GM19240 (cell line): ENCODE measurements at regions not wholly inside any gene's neighbourhood (a gene's known extent, or its start where the extent isn't known, plus 50 kb on each side); places are given as distances from the start of the nearest gene placed in this dataset.

Source experiments
- DNase-seq: peaks from one replicate; pipeline ENCODE4 v3.0.0; 2011; ENCODE audit warnings: low spot score; ENCODE audit not compliant: insufficient read length

DNA sequence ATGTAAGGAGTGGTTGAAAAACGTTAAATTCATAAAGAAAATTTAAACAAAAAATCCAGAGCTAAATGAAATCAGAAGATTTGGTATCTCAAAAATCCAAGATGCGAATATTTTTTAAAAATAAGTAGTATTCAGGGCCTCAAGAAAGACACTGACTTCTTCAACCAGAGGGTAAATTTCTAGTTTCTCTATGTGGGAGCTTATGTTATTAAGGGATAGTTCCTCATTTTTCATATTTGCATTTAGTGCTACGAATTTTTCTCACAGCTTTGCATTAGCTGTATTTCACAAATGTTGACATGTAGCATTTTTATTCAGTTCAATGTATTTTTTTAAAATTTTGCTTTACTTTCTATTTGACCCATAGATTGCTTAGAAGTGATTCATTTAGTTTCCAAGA lies 454.7 kb downstream of the CBLN2 start:
- no peak for DNase-seq

DNA sequence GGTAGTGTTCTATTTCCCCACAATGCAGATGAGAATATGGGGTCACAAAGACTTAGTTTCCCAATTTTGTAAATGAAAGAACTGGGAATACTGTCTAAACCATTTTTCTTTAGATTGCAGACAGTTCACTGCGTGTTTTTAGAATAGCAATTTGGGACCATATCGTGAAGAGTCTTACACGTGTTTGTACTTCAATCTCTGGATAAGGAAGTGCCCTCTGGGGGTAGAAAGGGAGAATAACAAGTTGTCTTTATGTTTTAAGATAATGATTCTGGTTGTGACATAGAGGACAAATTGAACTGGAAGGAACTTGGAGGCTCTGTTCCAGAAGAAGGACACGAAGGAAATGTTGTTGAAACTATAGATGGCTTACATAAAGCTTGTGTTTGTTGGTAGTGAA lies 457.7 kb downstream of the CBLN2 start:
- no peak for DNase-seq

DNA sequence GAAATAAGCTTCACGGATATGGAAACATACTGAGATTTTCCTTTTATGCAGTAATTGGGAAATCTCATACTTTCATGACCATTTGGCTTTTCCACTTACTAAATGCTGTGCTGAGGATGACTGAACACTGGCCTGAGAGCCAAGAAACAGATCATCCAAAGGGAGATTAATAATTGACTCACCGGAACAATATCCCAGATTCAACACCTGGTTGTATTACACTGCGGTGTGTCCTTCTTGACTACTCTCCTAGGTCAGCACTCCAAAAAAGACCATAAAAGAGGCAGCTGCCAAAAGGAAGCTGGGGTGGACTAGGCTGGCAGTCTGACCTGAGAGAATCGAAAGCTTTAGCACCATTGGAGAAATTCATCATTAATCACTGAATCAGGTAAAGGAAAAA lies 469.1 kb downstream of the CBLN2 start:
- no peak for DNase-seq

DNA sequence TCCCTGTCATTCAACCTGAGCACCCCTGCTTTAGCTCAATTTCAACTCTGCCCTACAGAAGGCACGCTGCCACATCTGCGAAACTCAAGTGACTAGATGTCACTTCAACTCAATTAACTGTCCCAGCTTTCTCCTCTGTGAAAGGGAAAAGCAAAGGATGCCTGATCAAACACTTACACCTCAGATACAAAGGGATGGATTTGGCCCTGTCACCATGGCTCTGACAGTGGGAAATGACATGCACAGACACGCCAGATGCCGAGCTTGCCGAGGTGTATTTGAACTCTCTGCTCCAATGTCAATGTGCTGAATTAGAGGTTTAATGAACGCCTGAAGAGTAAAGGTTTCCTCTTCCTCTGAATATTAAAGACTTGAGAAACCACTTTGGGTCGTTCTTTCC lies 481.1 kb downstream of the CBLN2 start:
- no peak for DNase-seq

DNA sequence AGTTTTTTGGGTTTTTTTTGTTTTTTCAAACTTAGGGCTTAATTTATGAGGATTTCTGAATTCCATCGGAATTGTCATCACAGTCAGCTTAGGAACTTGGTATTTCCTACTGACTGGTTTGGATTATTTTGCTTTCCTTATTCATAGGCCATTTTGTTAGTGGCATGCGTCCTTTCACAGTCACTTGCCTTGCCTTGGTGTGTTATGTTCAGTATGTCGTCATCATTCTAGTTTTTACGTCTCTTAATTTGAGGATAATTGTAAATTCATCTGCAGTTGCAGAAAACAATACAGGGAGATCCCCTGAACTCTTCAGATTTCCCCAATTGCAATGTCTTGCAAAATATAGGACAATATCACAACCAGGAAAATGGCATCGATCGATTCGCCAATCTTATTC lies 485.3 kb downstream of the CBLN2 start:
- no peak for DNase-seq

DNA sequence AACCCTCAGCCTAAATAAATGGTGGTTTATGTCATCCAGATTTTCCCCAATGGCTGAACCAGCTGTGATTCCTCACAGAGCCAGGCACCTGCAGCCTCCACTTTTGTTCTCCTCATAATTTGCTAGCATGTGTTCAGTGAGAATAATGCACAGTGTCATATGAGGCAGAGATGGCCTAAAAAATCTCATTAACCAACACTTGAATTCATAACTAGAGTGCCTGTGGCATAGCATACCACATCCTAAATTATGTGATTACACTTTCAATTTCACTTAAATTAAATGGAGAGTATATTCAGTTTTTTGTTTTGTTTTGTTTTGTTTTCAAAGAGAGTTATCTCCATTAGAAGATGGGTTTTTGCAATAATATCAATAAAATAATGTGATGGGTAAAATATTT lies 488.0 kb downstream of the CBLN2 start:
- no peak for DNase-seq

DNA sequence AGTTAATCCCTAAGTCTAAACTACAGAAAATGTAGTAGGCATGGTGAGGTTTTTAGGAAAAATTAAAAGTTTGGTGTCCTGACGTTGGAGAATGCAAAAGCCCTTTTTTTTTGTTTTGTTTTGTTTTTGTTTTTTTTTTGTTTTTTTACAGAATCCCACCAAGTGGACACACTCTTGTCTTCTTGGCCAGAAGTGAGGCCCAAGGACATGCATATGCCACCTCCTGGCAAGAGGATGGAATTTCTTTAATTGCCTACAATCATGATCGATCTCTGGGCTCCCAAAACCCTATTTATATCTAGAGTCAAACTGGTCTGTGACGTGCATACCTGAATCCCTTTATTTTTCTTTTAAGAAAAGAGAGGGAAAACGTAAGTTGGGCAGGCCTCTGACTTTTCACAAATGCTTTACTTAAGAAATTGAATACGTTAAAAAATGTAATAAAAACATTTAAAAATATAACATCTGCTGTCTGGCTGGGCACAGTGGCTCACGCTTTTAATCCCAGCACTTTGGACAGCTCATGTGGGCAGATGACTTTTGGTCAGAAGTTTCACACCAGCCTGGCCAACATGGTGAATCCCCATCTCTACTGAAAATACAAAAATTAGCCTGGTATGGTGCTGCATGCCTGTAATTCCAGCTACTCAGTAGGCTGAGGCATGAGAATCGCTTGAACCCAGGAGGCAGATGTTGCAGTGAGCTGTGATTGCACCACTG lies 502.7 kb downstream of the CBLN2 start:
- no peak for DNase-seq

DNA sequence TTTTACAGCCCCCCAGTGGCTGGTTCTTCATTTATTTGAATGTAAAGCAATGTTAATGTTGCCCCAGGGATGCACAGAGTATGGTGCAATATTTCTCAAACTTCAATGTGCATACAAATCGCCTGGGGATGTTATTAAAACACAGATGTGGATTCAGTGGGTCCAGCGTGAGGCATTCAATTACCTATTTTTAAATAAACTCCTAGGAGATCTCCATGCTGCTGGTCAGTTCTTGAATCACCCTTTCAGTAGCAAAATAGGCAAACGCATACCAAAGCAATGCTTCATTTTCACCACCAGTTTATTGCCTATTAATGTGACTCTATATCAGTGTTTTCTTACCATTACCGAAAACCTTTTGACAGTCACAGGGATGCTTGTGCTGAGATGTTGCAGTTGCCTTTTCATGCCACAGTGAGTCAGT lies 530.7 kb downstream of the CBLN2 start:
- DNase-seq: no peak

DNA sequence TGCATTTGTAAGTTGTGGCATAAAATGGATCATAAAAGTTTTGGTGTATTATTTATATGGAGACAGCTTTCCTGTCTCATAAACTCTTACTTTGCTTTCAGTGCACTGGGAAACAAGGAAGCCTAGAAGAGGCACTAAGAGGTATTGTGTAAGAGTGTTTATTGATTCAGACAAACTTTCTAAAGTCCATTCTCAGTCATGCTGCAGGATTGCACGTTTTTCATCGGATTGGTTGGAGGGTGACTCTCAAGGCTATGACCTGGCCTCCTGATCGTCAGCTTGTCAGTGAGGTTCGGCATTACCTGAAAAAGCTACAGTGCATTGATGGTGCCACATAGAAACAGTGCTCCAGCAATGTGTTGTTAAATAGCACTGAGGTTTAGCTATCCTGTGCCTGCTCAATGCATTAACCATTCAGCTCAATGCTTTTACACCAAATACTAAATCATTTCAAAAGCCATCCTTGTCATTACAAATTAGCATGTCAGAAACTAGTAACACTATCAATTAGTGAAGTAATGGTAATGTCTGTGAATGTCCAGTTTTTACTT lies 545.5 kb downstream of the CBLN2 start:
- DNase-seq: no peak

DNA sequence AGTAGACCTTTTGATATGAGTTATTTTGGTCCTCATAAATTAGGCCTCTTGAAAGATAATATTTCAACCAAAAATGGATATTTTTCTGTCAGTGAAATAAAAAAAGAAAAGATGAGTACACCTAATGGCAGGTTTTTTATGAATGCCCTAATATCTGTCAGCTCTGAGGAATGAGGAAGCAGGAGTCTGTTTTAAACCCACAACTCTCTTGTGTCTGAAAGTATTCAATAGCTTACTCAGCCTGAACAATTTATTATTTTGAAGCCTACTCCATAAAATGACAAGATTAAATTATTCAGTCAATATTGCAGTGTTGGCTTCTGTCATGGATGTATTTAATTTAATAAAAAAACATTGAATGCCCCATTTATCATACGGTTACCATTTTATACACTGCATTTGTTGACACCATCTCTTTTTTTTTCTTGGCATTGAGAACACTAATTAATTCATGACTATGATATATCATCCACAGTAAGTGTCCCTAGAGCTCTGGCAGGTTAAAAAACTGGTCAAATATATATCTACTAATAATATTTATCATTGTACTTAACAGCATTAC lies 548.2 kb downstream of the CBLN2 start:
- no peak for DNase-seq

DNA sequence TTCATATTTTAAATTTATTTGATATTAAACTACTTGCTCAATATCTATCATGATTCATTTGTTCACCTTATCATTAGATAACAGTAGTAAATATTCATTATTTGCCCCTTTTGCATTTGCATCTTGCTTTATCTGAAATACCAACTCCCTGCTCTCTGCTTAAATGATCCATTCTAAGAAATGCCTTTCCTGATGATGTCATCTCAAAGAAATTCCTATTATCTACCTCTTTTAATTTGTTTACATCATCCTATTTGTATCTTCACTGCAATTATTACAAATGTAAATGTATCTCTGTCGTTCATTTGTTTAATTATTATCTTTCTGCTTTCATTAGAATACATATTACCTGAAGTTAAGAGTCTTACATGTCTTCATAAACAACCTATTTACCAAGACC lies 549.9 kb downstream of the CBLN2 start:
- no peak for DNase-seq

DNA sequence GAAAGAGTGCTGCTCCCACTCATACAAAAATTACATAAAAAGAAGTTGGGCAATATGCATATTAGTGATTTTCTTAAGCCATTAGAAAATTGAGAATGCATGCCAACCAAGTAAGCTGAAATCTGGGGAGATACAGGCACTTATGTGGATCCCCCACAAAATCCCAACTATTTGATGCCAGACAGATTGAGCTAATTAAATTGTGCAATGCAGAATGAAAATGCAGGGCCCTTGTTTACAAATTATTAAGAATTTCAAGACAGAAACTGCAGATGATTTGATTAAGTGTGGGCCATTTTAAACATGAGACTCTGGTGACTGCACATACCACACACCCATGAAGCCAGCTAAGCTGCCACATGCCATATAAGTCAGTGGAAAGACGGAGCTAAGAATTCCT lies 554.5 kb downstream of the CBLN2 start:
- no peak for DNase-seq

DNA sequence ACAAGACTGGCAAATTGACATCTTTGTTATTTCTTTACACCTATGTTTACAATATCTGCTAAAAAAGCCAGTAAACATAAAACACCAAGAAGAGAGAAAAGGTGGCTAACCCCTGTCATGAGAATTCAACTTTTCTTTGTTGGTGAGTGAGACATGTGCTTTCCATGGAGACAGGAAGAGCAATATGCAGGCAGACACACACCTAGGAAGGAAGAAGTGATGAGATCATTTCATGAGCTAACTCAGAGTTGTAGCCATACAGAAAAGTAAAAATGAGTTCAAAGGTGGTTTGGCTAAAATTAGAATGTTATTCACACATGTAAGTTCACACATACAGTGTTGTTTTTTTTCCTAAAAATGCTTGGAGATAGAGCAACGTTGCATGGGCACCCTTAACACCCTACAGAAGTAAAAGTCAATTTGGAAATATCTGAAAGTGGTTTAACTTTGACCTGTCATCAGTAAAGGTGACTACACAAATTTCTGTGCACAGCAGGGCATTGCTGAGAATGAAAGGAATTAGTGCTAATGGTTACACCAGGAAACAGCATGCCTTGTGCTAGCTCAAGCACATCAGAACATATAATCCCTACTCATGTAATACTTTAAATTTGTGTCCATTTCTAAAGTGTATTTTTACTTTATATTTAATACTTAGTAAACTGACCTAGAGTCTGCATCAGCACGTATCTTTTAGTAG lies 557.6 kb downstream of the CBLN2 start:
- DNase-seq: no peak

DNA sequence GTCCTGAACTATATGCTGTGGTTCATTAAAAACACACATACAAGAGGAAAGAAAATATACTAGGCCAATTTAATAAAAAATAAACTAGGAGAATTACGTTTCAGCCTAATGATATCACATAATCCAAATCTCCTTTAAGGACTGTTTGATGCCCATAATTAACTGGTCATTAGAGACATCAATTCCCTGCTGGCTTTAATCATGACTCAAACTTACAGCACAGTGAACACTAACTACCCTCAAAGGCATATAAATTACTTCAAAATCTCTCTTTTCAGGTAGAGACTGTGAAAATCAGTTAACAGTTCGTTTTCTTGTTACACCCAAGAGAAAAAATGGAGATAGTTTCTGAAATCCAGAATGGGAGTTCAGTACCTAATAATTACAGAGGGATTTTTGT lies 567.4 kb downstream of the CBLN2 start:
- DNase-seq: no peak

DNA sequence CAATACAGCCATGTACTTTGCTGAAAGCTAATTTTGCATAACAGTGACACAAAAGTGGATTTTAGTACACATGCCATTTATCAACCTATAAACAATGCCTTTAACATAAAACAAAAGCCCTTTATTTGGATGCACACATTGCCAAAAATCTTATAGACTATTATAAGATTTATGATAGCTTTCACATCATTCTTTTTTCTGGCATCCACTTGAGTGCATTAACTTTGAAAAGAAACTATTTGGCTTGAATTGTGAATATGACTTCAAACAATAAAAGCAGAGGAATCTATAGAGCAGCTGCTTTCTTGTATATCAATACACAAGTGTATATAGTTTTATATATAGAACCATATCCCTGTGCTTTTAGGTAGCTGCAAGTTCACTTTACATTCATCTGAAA lies 577.4 kb downstream of the CBLN2 start:
- DNase-seq: no peak

DNA sequence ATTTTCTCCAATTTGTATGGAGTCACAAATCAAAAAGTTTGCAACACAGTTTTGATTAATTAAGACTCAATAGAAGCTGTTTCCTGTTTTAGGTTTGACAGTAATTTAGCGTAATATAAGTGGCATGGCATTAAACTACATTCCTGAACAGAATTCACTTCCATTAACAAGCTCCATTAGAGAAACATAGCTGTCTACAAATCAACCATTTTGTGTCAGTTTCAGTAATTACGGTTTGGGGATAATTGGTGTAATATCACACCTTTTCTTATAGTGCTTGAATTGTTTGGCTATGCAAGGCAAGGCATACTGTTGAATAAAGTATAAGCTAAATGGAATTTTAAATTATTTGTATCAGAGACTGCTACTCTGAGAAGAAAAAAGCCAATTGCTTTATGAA lies 585.5 kb downstream of the CBLN2 start:
- no peak for DNase-seq

DNA sequence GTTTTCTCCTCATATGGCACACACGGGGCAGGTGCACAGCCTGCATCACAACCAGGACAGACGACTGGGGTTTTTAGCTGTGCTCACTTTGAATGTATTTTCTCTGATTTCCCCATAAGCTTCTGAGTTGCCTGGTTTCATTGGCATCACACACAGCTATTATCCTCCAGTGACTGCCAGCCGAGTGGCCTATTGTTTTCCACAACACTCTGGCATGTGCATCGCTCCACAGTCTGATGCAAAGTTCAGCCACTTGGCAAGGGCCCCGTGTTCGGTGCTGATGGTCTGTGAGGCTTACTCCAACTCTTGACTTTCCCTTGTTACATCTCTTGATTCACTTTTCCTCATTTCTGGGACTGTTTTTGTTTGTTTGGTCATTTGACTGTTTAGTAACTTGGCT lies 593.1 kb downstream of the CBLN2 start:
- no peak for DNase-seq

DNA sequence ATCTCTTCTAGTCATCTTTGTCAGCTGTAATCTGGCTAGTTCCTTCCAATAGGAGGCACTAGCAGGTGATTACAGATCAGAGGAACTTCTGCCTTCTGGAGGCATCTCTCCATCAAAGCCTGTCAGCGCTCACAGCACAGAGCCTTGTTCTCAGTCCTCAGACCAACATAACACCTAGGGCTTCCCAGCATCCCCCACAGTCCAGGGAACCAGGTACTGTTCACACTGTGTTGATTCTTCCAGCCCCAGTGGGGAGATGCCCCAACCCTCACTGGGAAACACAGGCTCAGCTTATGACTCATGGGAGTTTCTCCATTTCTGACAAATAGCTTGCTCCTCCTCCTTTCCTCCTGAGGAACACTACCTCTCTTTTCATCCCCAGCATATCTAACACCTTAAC lies 601.7 kb downstream of the CBLN2 start:
- no peak for DNase-seq

DNA sequence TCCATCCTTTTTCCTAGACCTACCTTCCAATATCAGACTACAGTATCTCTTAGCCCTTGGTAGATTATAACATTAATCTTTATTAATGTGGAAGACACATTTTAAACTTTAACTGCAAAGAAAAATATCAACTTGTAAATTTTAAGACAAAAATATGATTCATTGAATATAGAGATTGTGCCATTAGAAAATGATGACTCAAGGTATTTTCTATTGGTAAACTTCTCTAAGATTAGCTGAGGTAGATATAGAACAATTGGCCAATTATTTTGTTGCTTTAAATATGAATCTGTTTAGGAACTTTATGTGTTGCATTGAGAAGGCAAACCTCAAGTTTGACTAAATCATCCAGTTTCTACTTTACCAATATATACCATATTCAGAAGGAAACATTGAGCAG lies 604.7 kb downstream of the CBLN2 start:
- DNase-seq: no peak

DNA sequence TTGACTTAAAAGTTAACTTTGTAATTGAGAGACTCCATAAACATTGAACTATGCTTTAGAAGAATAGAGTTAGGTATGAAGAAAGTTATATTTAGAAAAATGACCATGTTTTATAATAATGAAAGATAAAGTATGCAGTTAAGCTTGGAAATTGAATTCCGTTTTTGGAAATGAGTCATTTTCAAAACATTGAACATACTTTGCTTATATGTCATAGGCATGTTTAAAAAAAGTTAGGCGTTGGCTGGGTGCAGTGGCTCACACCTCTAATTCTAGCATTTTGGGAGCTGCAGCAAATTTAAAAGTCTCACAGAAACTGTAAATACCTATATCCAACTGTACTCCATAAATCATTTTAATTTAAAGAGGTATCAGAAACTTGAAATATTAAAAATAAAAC lies 607.4 kb downstream of the CBLN2 start:
- no peak for DNase-seq

DNA sequence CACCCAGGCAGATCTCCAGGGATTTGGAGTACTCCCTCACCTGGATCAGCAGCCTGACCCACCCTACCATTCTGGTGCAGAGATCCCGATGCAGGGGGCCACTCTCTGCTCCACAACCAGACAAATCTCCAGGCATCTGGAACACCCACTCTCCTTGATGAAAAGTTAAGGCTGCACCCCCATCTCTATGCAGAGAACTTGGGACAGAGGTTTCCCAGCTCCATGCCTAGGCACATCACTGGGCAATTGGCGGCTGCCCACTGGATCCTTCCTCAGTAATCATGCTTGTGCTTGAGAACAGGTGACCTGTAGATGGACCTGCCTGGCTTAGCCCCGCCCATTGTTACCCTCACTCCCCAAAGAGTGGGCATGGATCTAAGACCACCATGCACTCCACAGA lies 624.9 kb downstream of the CBLN2 start:
- no peak for DNase-seq

DNA sequence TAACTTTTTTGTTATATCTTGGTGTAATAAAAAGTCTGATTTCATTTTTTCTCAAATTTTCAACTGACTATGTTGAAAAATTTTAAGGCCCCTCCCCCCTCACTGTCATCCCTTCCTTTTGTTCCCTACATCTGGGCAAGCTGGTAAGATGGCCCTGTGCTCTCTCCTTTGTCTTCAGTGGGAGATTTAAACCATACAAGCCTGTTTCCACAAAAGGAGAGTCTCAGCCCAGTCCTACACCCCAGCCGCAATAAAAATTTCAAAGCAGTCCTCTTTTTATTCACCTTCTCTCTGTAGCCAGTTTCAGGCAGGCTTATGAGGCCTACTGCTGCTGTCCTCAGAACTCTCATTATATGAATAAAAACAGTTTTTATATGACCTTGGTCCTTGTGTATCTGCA lies 630.5 kb downstream of the CBLN2 start:
- no peak for DNase-seq

DNA sequence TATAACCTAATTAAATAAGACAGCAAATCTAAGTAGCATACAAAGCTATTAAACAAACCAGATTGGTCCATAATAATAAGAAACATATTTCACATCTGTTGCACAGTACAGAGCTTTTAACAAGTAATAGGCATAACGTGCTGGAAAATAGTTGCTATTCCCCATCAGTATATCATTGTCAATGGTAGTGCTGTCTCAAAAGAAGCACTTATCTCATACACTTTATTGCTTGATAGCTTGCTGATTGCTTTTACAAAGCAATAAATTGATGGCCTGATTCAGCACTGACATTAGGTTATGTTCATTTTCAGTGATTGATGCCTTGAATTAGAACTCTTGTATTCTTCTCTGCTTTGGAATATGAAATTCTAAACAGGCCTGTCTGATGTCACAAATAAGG lies 641.7 kb downstream of the CBLN2 start:
- no peak for DNase-seq
